AG04450 (cell line): ENCODE measurements at regions not wholly inside any gene's neighbourhood (a gene's known extent, or its start where the extent isn't known, plus 50 kb on each side); places are given as distances from the start of the nearest gene placed in this dataset.
"Not testable (repeated sequence)": the region's sequence is repeated elsewhere in the genome, so short reads cannot be mapped to it uniquely, and the experiment has no call there.

ENCODE experiments used
- CTCF ChIA-PET: fragments of 300-600, 350-600 bp; formaldehyde crosslinking; extraction: SDS; loops from one replicate; lab custom pipeline; 2022; ENCODE audit warnings: antibody characterized with exemption, inconsistent platforms; lab: Charles Lee
- POLR2A ChIA-PET: fragments of 350-600 bp; formaldehyde crosslinking; extraction: SDS; loops from one replicate; lab custom pipeline; 2021; ENCODE audit warnings: antibody characterized with exemption, inconsistent platforms; lab: Yijun Ruan, JAX
- DNase-seq: peaks from one replicate; pipeline ENCODE4 v3.0.0-alpha.2; 2011; ENCODE audit warnings: low read depth, low spot score
- H3K27ac ChIP-seq: one replicate; pipeline ENCODE4 v1.5.1; 2012; ENCODE audit warnings: low read depth, low read length, control low read depth
- H3K27me3 ChIP-seq: one replicate; pipeline ENCODE4 v1.6.0; 2012; ENCODE audit warnings: low read length; ENCODE audit not compliant: control insufficient read depth, insufficient read depth
- H3K4me3 ChIP-seq: 2 replicates; pipeline ENCODE4 v1.5.1; 2011; ENCODE audit warnings: mild to moderate bottlenecking, low read depth, low read length, control low read depth
- H3K9me3 ChIP-seq: 2 replicates; pipeline ENCODE4 v1.5.1; 2012; ENCODE audit warnings: low read length; ENCODE audit not compliant: control insufficient read depth, insufficient read depth
- TF ChIP-seq, protein P1 (sequence below): IDR thresholded peaks from 2 replicates; pipeline ENCODE4 v1.5.1; 2011; ENCODE audit warnings: low read depth, low read length, control low read depth, inconsistent platforms

DNA sequence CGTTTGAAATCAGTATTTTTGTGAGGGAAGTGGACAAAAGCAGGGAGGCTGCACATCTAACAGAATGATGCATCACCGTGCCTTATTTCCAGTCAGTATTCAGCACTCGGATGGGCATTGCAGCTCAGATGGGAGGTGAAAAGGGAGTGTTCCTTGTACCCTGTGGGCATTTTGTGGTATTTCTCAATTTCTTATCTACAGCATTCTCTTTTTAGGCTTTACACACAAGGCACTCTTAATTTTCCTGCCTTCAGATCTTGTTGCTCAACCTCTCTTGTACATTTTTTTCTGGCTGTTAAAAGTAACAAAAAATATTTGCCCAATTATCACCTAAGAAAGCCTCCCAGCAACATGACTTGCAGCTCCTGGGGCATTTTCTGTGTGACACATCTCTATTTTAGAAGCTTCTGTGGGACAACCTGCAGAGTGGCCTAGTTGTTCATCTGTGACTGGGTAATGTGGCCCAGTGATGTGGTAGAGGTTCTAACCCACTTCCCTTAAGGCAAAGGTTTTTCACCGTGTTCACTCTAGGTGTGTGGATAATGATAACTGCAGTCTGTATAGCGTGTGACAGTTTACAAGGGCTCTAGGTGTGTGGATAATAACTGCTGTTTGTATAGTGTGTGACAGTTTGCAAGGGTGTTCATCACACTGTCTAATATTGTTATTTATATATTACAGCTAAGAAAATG is 257.2 kb downstream of the PTGER3 start:
- H3K4me3 ChIP-seq = no peak overlapping the region
- TF ChIP-seq, protein P1, sequence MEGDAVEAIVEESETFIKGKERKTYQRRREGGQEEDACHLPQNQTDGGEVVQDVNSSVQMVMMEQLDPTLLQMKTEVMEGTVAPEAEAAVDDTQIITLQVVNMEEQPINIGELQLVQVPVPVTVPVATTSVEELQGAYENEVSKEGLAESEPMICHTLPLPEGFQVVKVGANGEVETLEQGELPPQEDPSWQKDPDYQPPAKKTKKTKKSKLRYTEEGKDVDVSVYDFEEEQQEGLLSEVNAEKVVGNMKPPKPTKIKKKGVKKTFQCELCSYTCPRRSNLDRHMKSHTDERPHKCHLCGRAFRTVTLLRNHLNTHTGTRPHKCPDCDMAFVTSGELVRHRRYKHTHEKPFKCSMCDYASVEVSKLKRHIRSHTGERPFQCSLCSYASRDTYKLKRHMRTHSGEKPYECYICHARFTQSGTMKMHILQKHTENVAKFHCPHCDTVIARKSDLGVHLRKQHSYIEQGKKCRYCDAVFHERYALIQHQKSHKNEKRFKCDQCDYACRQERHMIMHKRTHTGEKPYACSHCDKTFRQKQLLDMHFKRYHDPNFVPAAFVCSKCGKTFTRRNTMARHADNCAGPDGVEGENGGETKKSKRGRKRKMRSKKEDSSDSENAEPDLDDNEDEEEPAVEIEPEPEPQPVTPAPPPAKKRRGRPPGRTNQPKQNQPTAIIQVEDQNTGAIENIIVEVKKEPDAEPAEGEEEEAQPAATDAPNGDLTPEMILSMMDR = no peak
- ChIA-PET POLR2A (no interaction called here), CTCF (no interaction called here)
- H3K9me3 ChIP-seq = no peaks in the 10 kb centered on the region
- H3K27ac ChIP-seq = no peak overlapping the region
- H3K27me3 ChIP-seq = no peaks in the 10 kb centered on the region
- DNase-seq = no peak

DNA sequence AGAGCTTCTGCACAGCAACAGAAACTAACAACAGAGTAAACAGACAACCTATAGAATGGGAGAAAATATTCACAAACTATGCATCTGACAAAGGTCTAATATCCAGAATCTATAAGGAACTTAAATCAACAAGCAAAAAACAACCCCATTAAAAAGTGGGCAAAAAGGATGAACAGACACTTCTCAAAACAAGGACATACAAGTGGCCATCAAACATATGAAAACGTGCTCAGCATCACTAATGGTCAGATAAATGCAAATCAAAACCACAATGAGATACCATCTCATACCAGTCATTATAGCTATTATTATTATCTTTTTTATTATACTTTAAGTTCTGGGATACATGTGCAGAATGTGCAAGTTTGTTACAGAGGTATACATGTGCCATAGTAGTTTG is 252.6 kb downstream of the PTGER3 start:
- CTCF ChIA-PET, H3K27ac ChIP-seq, DNase-seq, H3K9me3 ChIP-seq, H3K27me3 ChIP-seq, H3K4me3 ChIP-seq, POLR2A ChIA-PET: not testable (repeated sequence)

DNA sequence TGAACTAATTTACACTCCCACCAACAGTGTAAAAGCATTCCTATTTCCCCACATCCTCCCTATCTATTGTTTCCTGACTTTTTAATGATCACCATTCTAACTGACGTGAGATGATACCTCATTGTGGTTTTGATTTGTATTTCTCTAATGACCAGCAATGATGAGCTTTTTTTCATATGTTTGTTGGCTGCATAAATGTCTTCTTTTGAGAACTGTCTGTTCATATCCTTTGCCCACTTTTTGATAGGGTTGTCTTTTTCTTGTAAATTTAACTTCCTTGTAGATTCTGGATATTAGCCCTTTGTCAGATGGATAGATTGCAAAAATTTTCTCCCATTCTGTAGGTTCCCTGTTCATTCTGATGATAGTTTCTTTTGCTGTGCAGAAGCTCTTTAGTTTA is 251.3 kb downstream of the PTGER3 start:
- H3K27ac ChIP-seq, H3K4me3 ChIP-seq, POLR2A ChIA-PET, H3K27me3 ChIP-seq, H3K9me3 ChIP-seq, CTCF ChIA-PET, DNase-seq: not testable (repeated sequence)

DNA sequence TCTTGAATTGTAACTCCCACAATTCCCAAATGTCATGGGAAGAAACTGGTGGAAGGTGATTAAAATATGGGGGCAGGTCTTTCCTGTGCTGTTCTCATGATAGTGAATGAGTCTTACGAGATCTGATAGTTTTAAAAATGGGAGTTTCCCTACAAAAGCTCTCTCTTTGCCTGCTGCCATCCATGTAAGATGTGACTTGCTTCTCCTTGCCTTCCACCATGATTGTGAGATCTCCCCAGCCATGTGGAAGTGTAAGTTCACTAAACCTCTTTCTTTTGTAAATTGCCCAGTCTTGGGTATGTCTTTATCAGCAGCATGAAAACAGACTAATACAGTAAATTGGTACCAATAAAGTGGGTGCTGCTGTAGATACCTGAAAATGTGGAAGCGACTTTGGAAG is 245.0 kb downstream of the PTGER3 start:
- DNase-seq, H3K9me3 ChIP-seq, POLR2A ChIA-PET, H3K27me3 ChIP-seq, CTCF ChIA-PET, H3K27ac ChIP-seq, H3K4me3 ChIP-seq: not testable (repeated sequence)

DNA sequence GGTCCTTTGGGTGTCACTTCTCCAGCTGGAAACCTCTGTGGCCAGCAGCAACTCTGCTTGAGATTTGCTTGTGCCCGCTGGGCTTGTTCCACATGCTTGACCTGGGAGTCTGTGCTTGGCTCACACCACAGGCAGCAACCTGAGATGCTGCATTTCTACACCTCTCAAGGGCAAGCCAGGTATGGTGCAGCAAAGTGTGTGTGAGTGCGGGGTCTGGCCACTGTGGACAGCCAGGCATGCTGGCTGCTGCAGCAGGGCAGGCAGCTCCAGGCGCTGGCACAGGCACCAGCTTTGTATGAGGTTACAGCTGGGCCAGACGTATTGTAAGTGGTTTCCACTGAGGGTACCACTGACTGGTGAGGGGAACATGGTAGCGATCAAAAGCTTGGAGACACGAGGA is 242.0 kb downstream of the PTGER3 start:
- CTCF ChIA-PET = no interaction called here
- Histone ChIP-seq H3K27ac (no peak overlapping the region), H3K4me3 (no peak overlapping the region), H3K27me3 (no peaks in the 10 kb centered on the region), H3K9me3 (peaks cover 7% of the 10 kb centered on the region)
- POLR2A ChIA-PET = no interaction called here
- TF ChIP-seq, protein P1 = no peak
- DNase-seq = no peak

DNA sequence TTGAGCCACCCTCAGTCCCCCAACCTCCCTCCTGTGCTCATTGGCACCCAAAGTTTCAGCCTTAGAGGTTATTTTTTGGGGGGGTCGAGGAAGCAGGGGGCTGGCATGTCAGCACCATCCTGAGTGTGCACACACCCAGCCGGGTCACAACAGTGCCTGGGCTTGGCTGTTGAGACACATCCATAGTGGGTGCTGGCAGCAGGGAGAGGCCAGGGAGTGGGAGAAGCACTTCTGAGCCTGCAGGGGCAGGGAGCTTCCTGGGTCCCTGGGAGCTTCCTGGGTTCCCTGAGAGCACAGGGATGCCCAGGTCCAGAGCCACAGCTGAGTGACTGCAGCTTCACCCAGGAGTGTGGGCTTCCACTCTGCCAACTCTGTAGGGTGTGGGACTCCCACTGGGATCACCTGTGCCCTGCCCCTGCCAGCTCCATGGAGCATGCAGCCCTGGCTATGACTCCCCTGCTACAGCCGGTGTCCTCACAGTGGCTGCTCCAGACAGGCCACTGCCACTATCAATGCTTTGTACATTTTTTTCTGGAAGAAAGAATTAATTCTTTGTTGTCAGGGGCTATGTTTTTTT is 240.4 kb downstream of the PTGER3 start:
- CTCF ChIA-PET = no interaction called here
- POLR2A ChIA-PET = no interaction called here
- no peak for DNase-seq
- Histone ChIP-seq H3K27me3 (no peaks in the 10 kb centered on the region), H3K27ac (no peak overlapping the region), H3K9me3 (peaks cover 7% of the 10 kb centered on the region), H3K4me3 (no peak overlapping the region)
- TF ChIP-seq, protein P1 = no peak
